ENCODE measurements at regions not wholly inside any gene's neighbourhood (a gene's known extent, or its start where the extent isn't known, plus 50 kb on each side); places are given as distances from the start of the nearest gene placed in this dataset.

DNA sequence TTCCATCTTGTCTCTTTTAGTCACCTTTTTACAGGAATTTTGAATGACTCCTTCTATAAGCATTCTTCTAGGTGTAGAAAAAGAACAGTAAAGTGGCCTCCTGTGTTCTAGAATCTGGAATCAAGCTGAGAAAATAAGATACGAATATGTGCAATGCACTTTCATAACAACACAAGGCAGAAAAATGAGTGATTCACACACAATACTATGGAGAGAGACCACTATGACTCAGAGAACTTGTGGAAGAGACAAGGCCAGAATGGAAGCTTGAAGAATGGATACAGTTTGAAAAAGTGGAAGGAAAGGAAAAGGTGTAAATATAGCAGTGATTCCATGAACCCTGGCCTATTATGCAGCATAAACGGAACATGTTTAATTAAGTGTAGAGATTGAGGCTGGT lies 57.1 kb upstream of the SAMSN1 start:
- DNase-seq, result no peak

- no peak for DNase-seq
Observed at GRCh38 chr21:14602382-14602958, 56.4 kb upstream of the SAMSN1 start.

- no peak for DNase-seq
Observed at GRCh38 chr21:14600569-14601297, 54.6 kb upstream of the SAMSN1 start.

DNA sequence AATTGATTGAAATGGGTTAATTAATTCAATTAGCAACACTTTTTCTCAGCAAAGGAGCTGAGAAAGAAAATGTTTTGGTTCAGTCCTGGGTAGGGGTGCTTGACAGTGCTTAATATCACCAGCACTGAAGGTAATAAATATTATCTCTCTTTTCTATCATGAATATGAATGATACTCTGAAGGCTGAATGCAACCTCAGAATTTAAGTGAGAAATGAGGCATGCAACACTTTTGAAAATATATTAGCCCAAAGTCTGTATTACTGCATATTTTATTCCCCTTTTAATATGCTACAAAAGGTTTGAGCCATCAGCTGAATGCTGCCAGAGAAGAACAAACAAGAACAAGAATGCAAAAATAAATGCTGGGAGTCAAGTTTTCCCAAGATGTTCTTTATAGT lies 52.0 kb upstream of the SAMSN1 start:
- no peak for DNase-seq

Data from NCI-H1048 (cell line).